OCI-LY7 (cell line): ENCODE measurements at regions not wholly inside any gene's neighbourhood (a gene's known extent, or its start where the extent isn't known, plus 50 kb on each side); places are given as distances from the start of the nearest gene placed in this dataset.

Experiments used
- EZH2phosphoT487 ChIP-seq: fragments of 200-600 bp; sonication (generic); IDR thresholded peaks from 2 replicates; pipeline ENCODE4 v1.6.1; 2018; ENCODE audit warnings: low read depth, borderline replicate concordance, mild to moderate bottlenecking, mixed run types, antibody characterized with exemption, low read length, moderate library complexity, mixed read lengths
- TF ChIP-seq, protein P1 (sequence below): fragments of 200-600 bp; sonication (generic); conservative IDR thresholded peaks from 2 replicates; pipeline ENCODE4 v1.5.1; 2014; ENCODE audit warnings: mild to moderate bottlenecking, antibody characterized with exemption, low read length, moderate library complexity, mixed read lengths

DNA sequence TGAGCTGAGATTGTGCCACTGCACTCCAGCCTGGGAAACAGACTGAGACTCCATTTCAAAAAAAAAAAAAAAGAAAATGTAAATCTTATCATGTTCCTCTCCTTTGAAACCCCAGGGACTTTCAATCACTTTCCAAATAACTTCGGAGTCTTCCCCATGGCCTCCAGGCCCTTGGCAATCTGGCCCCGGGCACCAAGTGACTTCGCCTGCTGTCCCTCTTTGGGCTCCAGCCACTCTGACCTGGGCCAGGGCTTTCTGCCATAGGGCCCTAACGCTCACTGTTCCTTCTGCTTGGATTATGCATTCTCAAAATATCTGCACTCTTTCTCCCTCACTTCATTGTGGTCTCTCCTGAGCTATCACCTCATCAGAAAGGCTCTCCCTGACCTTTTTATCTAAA, 260.9 kb downstream of the KLF13 start:
- TF ChIP-seq, protein P1, sequence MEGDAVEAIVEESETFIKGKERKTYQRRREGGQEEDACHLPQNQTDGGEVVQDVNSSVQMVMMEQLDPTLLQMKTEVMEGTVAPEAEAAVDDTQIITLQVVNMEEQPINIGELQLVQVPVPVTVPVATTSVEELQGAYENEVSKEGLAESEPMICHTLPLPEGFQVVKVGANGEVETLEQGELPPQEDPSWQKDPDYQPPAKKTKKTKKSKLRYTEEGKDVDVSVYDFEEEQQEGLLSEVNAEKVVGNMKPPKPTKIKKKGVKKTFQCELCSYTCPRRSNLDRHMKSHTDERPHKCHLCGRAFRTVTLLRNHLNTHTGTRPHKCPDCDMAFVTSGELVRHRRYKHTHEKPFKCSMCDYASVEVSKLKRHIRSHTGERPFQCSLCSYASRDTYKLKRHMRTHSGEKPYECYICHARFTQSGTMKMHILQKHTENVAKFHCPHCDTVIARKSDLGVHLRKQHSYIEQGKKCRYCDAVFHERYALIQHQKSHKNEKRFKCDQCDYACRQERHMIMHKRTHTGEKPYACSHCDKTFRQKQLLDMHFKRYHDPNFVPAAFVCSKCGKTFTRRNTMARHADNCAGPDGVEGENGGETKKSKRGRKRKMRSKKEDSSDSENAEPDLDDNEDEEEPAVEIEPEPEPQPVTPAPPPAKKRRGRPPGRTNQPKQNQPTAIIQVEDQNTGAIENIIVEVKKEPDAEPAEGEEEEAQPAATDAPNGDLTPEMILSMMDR: no peak
- no peak for TF ChIP-seq EZH2phosphoT487
